ENCODE measurements at regions not wholly inside any gene's neighbourhood (a gene's known extent, or its start where the extent isn't known, plus 50 kb on each side); places are given as distances from the start of the nearest gene placed in this dataset.

DNA sequence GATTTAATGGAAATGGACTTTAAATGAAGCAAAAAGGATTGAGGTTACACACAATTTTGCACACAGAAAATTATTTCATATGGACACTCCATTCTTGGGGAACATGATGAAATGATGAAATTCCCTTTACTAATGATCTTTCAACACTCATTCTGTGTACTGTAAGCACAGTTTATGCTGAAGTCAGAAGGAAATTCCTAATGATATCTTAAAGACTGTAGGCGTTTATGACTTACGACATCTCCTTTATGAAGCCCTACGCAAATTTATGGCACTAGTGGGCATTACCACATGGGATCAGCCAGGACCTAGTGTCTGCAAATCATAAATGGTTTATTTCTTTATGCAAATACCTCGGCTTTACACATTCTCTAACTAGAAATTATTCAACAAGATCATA is 97.9 kb upstream of the SOX5 start:
- Histone ChIP-seq H3K4me1 (ENCODE audit: control insufficient read depth in 2 of 2, insufficient read depth in 1 of 2, low read depth in 1 of 2, low read length in 2 of 2) (no peaks in the 10 kb centered on the region), H2BK12ac (ENCODE audit: low read length) (no peak overlapping the region), H4K91ac (ENCODE audit: low read depth, low read length, poor library complexity) (no peak overlapping the region), H2BK15ac (ENCODE audit: low read length) (no peak overlapping the region), H2AFZ (ENCODE audit: low read length) (no peak overlapping the region), H2AK5ac (ENCODE audit: low read depth, low read length) (no peak overlapping the region), H3K36me3 (replicated peaks in 1 of 2; ENCODE audit: control insufficient read depth in 2 of 2, insufficient read depth in 2 of 2, low read length in 2 of 2) (no peaks in the 10 kb centered on the region), H3K79me1 (ENCODE audit: low read depth, low read length) (no peaks in the 10 kb centered on the region), H3K27ac (replicated peaks; ENCODE audit: low read length) (no peak overlapping the region), H3K27me3 (ENCODE audit: control insufficient read depth in 3 of 3, insufficient read depth in 3 of 3, low read depth in 1 of 3, low read length in 3 of 3) (no peaks in the 10 kb centered on the region), H3K4me3 (ENCODE audit: low read length in 2 of 2) (no peak overlapping the region), H3K4ac (ENCODE audit: low read length) (no peak overlapping the region), H3K9me3 (replicated peaks in 1 of 2; ENCODE audit: control insufficient read depth in 2 of 2, insufficient read depth in 1 of 2, low read depth in 1 of 2, low read length in 2 of 2) (peaks cover 1 to 15% of the 10 kb centered on the region in 2 donors), H3K23ac (ENCODE audit: low read depth, low read length, poor library complexity) (no peak overlapping the region), H3K9ac (ENCODE audit: low read depth, low read length, poor library complexity) (no peak overlapping the region), H3K4me2 (ENCODE audit: insufficient read depth, low read length, poor library complexity, severe bottlenecking) (no peak overlapping the region), H2BK5ac (ENCODE audit: low read length) (no peak overlapping the region), H3K14ac (ENCODE audit: low read length) (no peak overlapping the region), H2BK120ac (ENCODE audit: low read depth, low read length) (no peak overlapping the region), H4K8ac (ENCODE audit: low read depth, low read length) (no peak overlapping the region), H3K18ac (ENCODE audit: low read length) (no peak overlapping the region)
- WGBS, 2 donors (ENCODE audit: extremely low coverage in 2 of 2, insufficient read length in 2 of 2, insufficient replicate concordance in 1 of 2): no CpG with 5 or more reads among the region's 4 CpGs
- DNase-seq (ENCODE audit: low spot score): no peak

- Histone ChIP-seq H3K27ac (replicated peaks; ENCODE audit: low read length) (no peak overlapping the region), H3K79me1 (ENCODE audit: low read depth, low read length) (no peaks in the 10 kb centered on the region)
- DNase-seq (ENCODE audit: low spot score): no peak
These were observed 96.4 kb upstream of the SOX5 start for GRCh38 chr12:24045816-24046257.

GRCh38 chr12:24044941-24045703 is 95.7 kb upstream of the SOX5 start:
- Histone ChIP-seq H3K27me3 (ENCODE audit: control insufficient read depth in 3 of 3, insufficient read depth in 3 of 3, low read depth in 1 of 3, low read length in 3 of 3) (no peaks in the 10 kb centered on the region), H4K91ac (ENCODE audit: low read depth, low read length, poor library complexity) (no peak overlapping the region), H3K23ac (ENCODE audit: low read depth, low read length, poor library complexity) (no peak overlapping the region), H3K27ac (replicated peaks; ENCODE audit: low read length) (no peak overlapping the region), H2BK5ac (ENCODE audit: low read length) (no peak overlapping the region), H3K18ac (ENCODE audit: low read length) (no peak overlapping the region), H3K4ac (ENCODE audit: low read length) (no peak overlapping the region), H3K79me1 (ENCODE audit: low read depth, low read length) (no peaks in the 10 kb centered on the region), H3K4me1 (ENCODE audit: control insufficient read depth in 2 of 2, insufficient read depth in 1 of 2, low read depth in 1 of 2, low read length in 2 of 2) (no peaks in the 10 kb centered on the region), H4K8ac (ENCODE audit: low read depth, low read length) (no peak overlapping the region), H2BK120ac (ENCODE audit: low read depth, low read length) (no peak overlapping the region), H2AK5ac (ENCODE audit: low read depth, low read length) (no peak overlapping the region), H2AFZ (ENCODE audit: low read length) (no peak overlapping the region), H3K9me3 (replicated peaks in 1 of 2; ENCODE audit: control insufficient read depth in 2 of 2, insufficient read depth in 1 of 2, low read depth in 1 of 2, low read length in 2 of 2) (peaks cover 1 to 15% of the 10 kb centered on the region in 2 donors), H3K4me2 (ENCODE audit: insufficient read depth, low read length, poor library complexity, severe bottlenecking) (no peak overlapping the region), H3K4me3 (ENCODE audit: low read length in 2 of 2) (no peak overlapping the region), H3K36me3 (replicated peaks in 1 of 2; ENCODE audit: control insufficient read depth in 2 of 2, insufficient read depth in 2 of 2, low read length in 2 of 2) (no peaks in the 10 kb centered on the region), H3K14ac (ENCODE audit: low read length) (no peak overlapping the region), H2BK15ac (ENCODE audit: low read length) (no peak overlapping the region), H3K9ac (ENCODE audit: low read depth, low read length, poor library complexity) (no peak overlapping the region), H2BK12ac (ENCODE audit: low read length) (no peak overlapping the region)
- DNase-seq (ENCODE audit: low spot score): no peak
- no CpG with 5 or more reads among the region's 5 CpGs for WGBS, 2 donors (ENCODE audit: extremely low coverage in 2 of 2, insufficient read length in 2 of 2, insufficient replicate concordance in 1 of 2)

More at GRCh38 chr12:24045816-24046257, 96.4 kb upstream of the SOX5 start:
- Histone ChIP-seq H2BK15ac (ENCODE audit: low read length) (no peak overlapping the region), H3K18ac (ENCODE audit: low read length) (no peak overlapping the region), H3K9me3 (replicated peaks in 1 of 2; ENCODE audit: control insufficient read depth in 2 of 2, insufficient read depth in 1 of 2, low read depth in 1 of 2, low read length in 2 of 2) (peaks cover 1 to 15% of the 10 kb centered on the region in 2 donors), H4K91ac (ENCODE audit: low read depth, low read length, poor library complexity) (no peak overlapping the region), H3K36me3 (replicated peaks in 1 of 2; ENCODE audit: control insufficient read depth in 2 of 2, insufficient read depth in 2 of 2, low read length in 2 of 2) (no peaks in the 10 kb centered on the region), H3K23ac (ENCODE audit: low read depth, low read length, poor library complexity) (no peak overlapping the region), H3K4me3 (ENCODE audit: low read length in 2 of 2) (no peak overlapping the region), H2AK5ac (ENCODE audit: low read depth, low read length) (no peak overlapping the region), H3K4me2 (ENCODE audit: insufficient read depth, low read length, poor library complexity, severe bottlenecking) (no peak overlapping the region), H4K8ac (ENCODE audit: low read depth, low read length) (no peak overlapping the region), H2AFZ (ENCODE audit: low read length) (no peak overlapping the region), H3K9ac (ENCODE audit: low read depth, low read length, poor library complexity) (no peak overlapping the region), H3K4me1 (ENCODE audit: control insufficient read depth in 2 of 2, insufficient read depth in 1 of 2, low read depth in 1 of 2, low read length in 2 of 2) (no peaks in the 10 kb centered on the region), H3K14ac (ENCODE audit: low read length) (no peak overlapping the region), H3K27me3 (ENCODE audit: control insufficient read depth in 3 of 3, insufficient read depth in 3 of 3, low read depth in 1 of 3, low read length in 3 of 3) (no peaks in the 10 kb centered on the region), H2BK12ac (ENCODE audit: low read length) (no peak overlapping the region), H2BK120ac (ENCODE audit: low read depth, low read length) (no peak overlapping the region), H2BK5ac (ENCODE audit: low read length) (no peak overlapping the region), H3K4ac (ENCODE audit: low read length) (no peak overlapping the region)
- WGBS, 2 donors (ENCODE audit: extremely low coverage in 2 of 2, insufficient read length in 2 of 2, insufficient replicate concordance in 1 of 2): no CpG with 5 or more reads among the region's 5 CpGs

GRCh38 chr12:24042651-24043050 is 93.2 kb upstream of the SOX5 start:
- no peak overlapping the region for H2BK120ac ChIP-seq (ENCODE audit: low read depth, low read length)
- no peaks in the 10 kb centered on the region for H3K4me1 ChIP-seq (ENCODE audit: control insufficient read depth in 2 of 2, insufficient read depth in 1 of 2, low read depth in 1 of 2, low read length in 2 of 2)
- no peak overlapping the region for H3K9ac ChIP-seq (ENCODE audit: low read depth, low read length, poor library complexity)
- no peak overlapping the region for H2BK15ac ChIP-seq (ENCODE audit: low read length)
- H3K27me3 ChIP-seq (ENCODE audit: control insufficient read depth in 3 of 3, insufficient read depth in 3 of 3, low read depth in 1 of 3, low read length in 3 of 3): no peaks in the 10 kb centered on the region
- no peak overlapping the region for H2AK5ac ChIP-seq (ENCODE audit: low read depth, low read length)
- H3K4me3 ChIP-seq (ENCODE audit: low read length in 2 of 2): no peak overlapping the region
- H3K36me3 ChIP-seq (replicated peaks in 1 of 2; ENCODE audit: control insufficient read depth in 2 of 2, insufficient read depth in 2 of 2, low read length in 2 of 2): no peaks in the 10 kb centered on the region
- no peak overlapping the region for H4K8ac ChIP-seq (ENCODE audit: low read depth, low read length)
- no peak overlapping the region for H2BK12ac ChIP-seq (ENCODE audit: low read length)
- no peak overlapping the region for H3K14ac ChIP-seq (ENCODE audit: low read length)
- no peak overlapping the region for H3K18ac ChIP-seq (ENCODE audit: low read length)
- no peaks in the 10 kb centered on the region for H3K9me3 ChIP-seq (replicated peaks in 1 of 2; ENCODE audit: control insufficient read depth in 2 of 2, insufficient read depth in 1 of 2, low read depth in 1 of 2, low read length in 2 of 2)
- no peak for DNase-seq (ENCODE audit: low spot score)
- H2BK5ac ChIP-seq (ENCODE audit: low read length): no peak overlapping the region
- no peak overlapping the region for H3K27ac ChIP-seq (replicated peaks; ENCODE audit: low read length)
- no peak overlapping the region for H3K4me2 ChIP-seq (ENCODE audit: insufficient read depth, low read length, poor library complexity, severe bottlenecking)
- no peak overlapping the region for H3K23ac ChIP-seq (ENCODE audit: low read depth, low read length, poor library complexity)
- H2AFZ ChIP-seq (ENCODE audit: low read length): no peak overlapping the region
- H4K91ac ChIP-seq (ENCODE audit: low read depth, low read length, poor library complexity): no peak overlapping the region
- H3K79me1 ChIP-seq (ENCODE audit: low read depth, low read length): no peaks in the 10 kb centered on the region
- H3K4ac ChIP-seq (ENCODE audit: low read length): no peak overlapping the region
